ENCODE measurements at regions not wholly inside any gene's neighbourhood (a gene's known extent, or its start where the extent isn't known, plus 50 kb on each side); places are given as distances from the start of the nearest gene placed in this dataset.

GRCh38 chr20:24837781-24838450 is 111.2 kb upstream of the CST7 start:
- TF ChIP-seq, protein P1, sequence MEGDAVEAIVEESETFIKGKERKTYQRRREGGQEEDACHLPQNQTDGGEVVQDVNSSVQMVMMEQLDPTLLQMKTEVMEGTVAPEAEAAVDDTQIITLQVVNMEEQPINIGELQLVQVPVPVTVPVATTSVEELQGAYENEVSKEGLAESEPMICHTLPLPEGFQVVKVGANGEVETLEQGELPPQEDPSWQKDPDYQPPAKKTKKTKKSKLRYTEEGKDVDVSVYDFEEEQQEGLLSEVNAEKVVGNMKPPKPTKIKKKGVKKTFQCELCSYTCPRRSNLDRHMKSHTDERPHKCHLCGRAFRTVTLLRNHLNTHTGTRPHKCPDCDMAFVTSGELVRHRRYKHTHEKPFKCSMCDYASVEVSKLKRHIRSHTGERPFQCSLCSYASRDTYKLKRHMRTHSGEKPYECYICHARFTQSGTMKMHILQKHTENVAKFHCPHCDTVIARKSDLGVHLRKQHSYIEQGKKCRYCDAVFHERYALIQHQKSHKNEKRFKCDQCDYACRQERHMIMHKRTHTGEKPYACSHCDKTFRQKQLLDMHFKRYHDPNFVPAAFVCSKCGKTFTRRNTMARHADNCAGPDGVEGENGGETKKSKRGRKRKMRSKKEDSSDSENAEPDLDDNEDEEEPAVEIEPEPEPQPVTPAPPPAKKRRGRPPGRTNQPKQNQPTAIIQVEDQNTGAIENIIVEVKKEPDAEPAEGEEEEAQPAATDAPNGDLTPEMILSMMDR (IDR thresholded peaks at IDR 0.05) = no peak

GRCh38 chr20:24838546-24839535 is 110.2 kb upstream of the CST7 start:
- TF ChIP-seq, protein P1 (IDR thresholded peaks at IDR 0.05) = no peak

GRCh38 chr20:24840121-24840713 is 108.9 kb upstream of the CST7 start:
- TF ChIP-seq, protein P1 (IDR thresholded peaks at IDR 0.05) = no peak

DNA sequence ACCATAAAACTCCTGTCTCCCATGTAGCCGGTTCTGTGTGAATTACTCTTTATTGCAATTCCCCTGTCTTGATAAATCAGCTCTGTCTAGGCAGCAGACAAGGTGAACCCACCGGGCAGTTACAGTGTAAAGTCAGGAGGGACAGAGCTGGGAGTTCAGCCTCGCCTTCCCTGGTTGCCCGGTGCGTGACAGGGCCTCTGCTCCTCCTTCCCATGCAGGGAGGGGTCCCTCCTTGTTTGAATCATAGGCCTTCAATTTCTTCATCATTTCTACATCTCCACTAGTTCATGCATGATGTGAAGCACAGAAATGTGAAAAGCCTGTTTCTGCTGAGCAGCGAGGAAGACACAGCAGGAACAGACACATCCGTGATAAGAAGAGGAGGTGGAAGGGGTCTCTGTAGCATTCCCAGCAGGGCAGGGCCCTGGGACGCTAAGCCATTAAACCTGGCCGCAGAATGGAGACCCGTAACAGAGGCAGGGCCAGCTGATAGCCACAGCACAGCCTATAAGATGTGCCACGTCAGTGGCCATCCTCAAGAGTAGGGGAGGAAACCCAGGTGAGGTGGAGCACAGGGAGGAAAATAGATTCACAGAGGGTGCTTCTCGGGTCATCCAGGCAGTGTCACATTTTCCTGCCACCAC is 106.7 kb upstream of the CST7 start:
- TF ChIP-seq, protein P1 (IDR thresholded peaks at IDR 0.05) = no peak

DNA sequence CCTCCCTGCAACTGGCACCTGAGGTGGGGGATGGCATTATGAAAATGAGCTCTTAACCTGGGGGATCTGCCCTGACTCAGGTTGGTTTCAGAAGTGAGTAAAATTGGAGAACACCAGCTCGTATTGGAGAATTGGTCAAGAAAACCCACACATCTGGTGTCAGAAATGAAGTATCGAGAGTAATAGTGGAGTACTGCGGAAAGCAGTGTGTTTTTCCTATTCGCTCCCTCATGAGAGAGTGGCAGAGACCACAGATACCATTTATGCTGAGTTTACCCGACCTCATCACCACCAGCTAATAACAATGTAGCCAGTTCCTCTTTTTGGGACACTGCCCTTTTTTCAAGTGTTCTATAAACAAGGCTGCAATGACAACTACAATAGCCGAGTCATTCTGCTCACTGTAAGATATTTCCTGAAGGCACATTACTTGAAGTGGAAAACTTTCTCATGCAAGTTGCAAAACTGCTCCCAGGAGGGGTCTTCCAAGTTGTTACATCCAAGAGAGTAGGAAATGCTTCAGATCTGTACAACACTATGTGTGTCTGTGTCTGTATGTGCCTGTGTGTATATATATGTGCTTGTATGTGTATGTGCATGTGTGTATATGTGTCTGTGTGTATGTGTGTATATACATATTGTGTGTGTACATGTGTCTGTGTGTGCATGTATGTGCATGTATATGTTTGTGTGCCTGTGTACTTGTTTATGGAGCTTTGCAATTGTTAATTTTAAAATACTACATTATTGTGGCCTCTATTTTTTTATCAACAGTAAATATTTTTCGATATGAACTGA is 106.0 kb upstream of the CST7 start:
- TF ChIP-seq, protein P1 (IDR thresholded peaks at IDR 0.05) = no peak

GRCh38 chr20:24850176-24850575 is 98.9 kb upstream of the CST7 start:
- TF ChIP-seq, protein P1 (IDR thresholded peaks at IDR 0.05) = no peak

Data from LNCAP (cell line).